ENCODE measurements at regions not wholly inside any gene's neighbourhood (a gene's known extent, or its start where the extent isn't known, plus 50 kb on each side); places are given as distances from the start of the nearest gene placed in this dataset.

- TF ChIP-seq GPBP1L1 (CRISPR knock-in tag; IDR thresholded peaks at IDR 0.05) (no peak), PITX1 (CRISPR knock-in tag; IDR thresholded peaks at IDR 0.05) (no peak), SAFB2 (CRISPR knock-in tag; IDR thresholded peaks at IDR 0.05; ENCODE audit: borderline replicate concordance, low read depth) (no peak)
Observed at GRCh38 chr5:66377747-66378146, 218.4 kb upstream of the MAST4 start (continued).

GRCh38 chr5:66378407-66378806 lies 217.8 kb upstream of the MAST4 start:
- H3K79me2 ChIP-seq (ENCODE audit: insufficient read depth, low read length): no peaks in the 10 kb centered on the region
- ChIA-PET POLR2A (no interaction called here), CTCF (ENCODE audit: low intra/inter-chr PET ratio, low total read pairs) (no interaction called here)
- H2AFZ ChIP-seq (ENCODE audit: low read length): no peak overlapping the region
- H3K4me2 ChIP-seq (ENCODE audit: low read depth, low read length): no peak overlapping the region
- no peaks in the 10 kb centered on the region for H3K36me3 ChIP-seq (replicated peaks in 1 of 2; ENCODE audit: control insufficient read depth in 1 of 2, insufficient read depth in 2 of 2, low read length in 2 of 2)
- no peaks in the 10 kb centered on the region for H3K4me1 ChIP-seq (ENCODE audit: insufficient read depth, low read length)
- FAIRE-seq (no peak), DNase-seq (ENCODE audit: low spot score) (no peak), ATAC-seq (no peak)
- no peaks in the 10 kb centered on the region for H4K20me1 ChIP-seq (ENCODE audit: insufficient read depth, low read length)
- no peak overlapping the region for H3K9ac ChIP-seq (ENCODE audit: insufficient read depth, low read depth, low read length)
- WGBS (ENCODE audit: low lambda C conversion rate): 4% methylated on average over 1 of the region's 1 CpG
- no peaks in the 10 kb centered on the region for H3K9me3 ChIP-seq (ENCODE audit: low read length)
- in situ Hi-C loops (cut with HindIII; ENCODE audit: extremely low pct_ligation_motif_present, low pct_unique_long_range_greater_than_20kb): no loop called here
- no peak overlapping the region for H3K27ac ChIP-seq (ENCODE audit: extremely low read length, insufficient read depth, low read length)
- TF ChIP-seq ZNF639 (CRISPR knock-in tag; conservative IDR thresholded peaks at IDR 0.05) (no peak), AHR (CRISPR knock-in tag; IDR thresholded peaks at IDR 0.05) (no peak), FLYWCH1 (CRISPR knock-in tag; IDR thresholded peaks at IDR 0.05) (no peak), THAP9 (CRISPR knock-in tag; IDR thresholded peaks at IDR 0.05; ENCODE audit: borderline replicate concordance) (no peak), MXD1 (CRISPR knock-in tag; IDR thresholded peaks at IDR 0.05) (no peak)
- no peak overlapping the region for H3K4me3 ChIP-seq (replicated peaks in 1 of 3; ENCODE audit: insufficient read depth in 1 of 3, low read depth in 2 of 3, low read length in 3 of 3)
- 0 out of 5 replicates have a peak, but pooled peaks cover 0 to 3% of the 10 kb centered on the region in 2 experiments for H3K27me3 ChIP-seq (ENCODE audit: control insufficient read depth in 1 of 2, insufficient read depth in 2 of 2, low read length in 2 of 2)
- no TSS peak for BruUV-seq (replicated peaks)
- intact Hi-C loops (cut with micrococcal nuclease; ENCODE audit: unreplicated experiment): no loop called here
